Right lobe of liver (tissue), 4 donors: ENCODE measurements at regions not wholly inside any gene's neighbourhood (a gene's known extent, or its start where the extent isn't known, plus 50 kb on each side); places are given as distances from the start of the nearest gene placed in this dataset.

Source experiments
- POLR2A ChIP-seq: fragments of 450-650 bp; IDR thresholded peaks from one replicate; pipeline ENCODE4 v1.6.1; 2017; ENCODE audit warnings: antibody characterized with exemption, mild to moderate bottlenecking
- TF ChIP-seq, protein P1 (sequence below), 4 donors: fragments of 200-600 bp in 3 of 4; fragments of 450-650 bp in 1 of 4; IDR thresholded peaks; one replicate each; pipeline versions ENCODE4 v1.5.1 to v1.8.0; 2016 to 2022; ENCODE audit warnings: antibody characterized with exemption in 4 of 4, mild to moderate bottlenecking in 2 of 4
- donor health status: DM: no; HTN: no; CAD: no.
- donor health status: DM: no; HTN: no; CAD: no.
- donor health status: DM: no; HTN: yes; CAD: no.

DNA sequence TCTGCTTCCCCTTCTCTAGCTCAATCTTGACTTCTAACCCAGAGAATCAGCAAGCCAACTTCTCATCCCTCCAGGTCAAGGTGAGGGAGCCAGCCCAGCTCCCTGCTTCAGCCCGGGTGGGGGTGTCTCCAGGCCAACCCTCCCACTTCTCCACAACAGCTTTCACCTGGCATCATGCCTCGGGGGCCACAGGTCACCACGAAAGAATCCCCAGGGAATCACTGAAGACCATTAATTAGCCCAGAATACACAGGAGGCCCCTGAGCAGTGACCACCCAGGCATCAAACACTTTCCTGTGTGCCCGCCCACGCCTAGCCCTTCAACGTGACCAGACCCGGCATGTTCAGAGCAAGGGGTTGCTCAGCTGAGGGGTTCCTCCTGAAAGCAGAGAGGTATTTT lies 646.7 kb downstream of the BCOR start:
- TF ChIP-seq, protein P1, sequence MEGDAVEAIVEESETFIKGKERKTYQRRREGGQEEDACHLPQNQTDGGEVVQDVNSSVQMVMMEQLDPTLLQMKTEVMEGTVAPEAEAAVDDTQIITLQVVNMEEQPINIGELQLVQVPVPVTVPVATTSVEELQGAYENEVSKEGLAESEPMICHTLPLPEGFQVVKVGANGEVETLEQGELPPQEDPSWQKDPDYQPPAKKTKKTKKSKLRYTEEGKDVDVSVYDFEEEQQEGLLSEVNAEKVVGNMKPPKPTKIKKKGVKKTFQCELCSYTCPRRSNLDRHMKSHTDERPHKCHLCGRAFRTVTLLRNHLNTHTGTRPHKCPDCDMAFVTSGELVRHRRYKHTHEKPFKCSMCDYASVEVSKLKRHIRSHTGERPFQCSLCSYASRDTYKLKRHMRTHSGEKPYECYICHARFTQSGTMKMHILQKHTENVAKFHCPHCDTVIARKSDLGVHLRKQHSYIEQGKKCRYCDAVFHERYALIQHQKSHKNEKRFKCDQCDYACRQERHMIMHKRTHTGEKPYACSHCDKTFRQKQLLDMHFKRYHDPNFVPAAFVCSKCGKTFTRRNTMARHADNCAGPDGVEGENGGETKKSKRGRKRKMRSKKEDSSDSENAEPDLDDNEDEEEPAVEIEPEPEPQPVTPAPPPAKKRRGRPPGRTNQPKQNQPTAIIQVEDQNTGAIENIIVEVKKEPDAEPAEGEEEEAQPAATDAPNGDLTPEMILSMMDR (IDR thresholded peaks at IDR 0.05) = no peak
- TF ChIP-seq POLR2A = no peak
